ENCODE measurements at regions not wholly inside any gene's neighbourhood (a gene's known extent, or its start where the extent isn't known, plus 50 kb on each side); places are given as distances from the start of the nearest gene placed in this dataset.
"Not testable (repeated sequence)": the region's sequence is repeated elsewhere in the genome, so short reads cannot be mapped to it uniquely, and the experiment has no call there.

GRCh38 chr2:122328816-122329215 lies 573.4 kb downstream of the TSN start:
- no peak for DNase-seq (ENCODE audit: low read depth)

DNA sequence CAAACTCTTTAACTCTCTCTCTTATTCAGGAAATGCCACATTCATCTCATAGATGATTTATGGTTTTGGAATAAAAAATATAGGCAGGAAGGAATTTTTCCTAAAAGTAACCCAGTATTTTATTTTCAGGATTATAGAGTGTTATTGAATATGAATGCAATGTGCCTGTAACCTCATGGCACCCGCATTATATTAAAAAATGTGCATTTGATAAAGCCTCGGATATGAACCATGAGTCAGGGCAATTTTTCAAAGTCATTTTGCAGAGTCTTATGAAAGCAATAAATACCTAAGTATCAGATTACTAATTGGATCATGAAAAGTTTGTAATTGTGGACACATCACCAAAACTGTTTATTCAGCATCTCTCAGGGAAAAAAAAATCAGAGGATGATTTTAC lies 573.8 kb downstream of the TSN start:
- DNase-seq (ENCODE audit: low read depth): no peak

DNA sequence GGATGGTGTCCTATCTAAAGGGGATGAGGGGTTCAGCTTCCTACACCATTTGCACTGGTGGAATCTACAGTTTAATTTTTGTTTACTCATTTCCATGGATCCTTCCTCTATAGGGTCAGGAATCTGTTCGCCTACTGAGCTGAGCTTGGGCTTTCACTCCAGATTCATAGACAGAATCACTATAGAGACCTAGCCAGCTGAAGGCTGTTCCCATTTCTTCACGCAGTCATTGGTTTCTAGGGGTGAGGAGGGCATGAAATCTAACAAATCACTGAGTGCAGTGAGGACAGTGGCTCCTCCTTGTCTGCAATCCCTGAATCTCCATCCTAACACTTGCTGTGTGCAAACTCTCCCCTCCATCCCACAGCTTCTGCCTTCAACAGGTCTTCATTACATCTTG lies 578.5 kb downstream of the TSN start:
- DNase-seq (ENCODE audit: low read depth): no peak

GRCh38 chr2:122338000-122338399 lies 582.5 kb downstream of the TSN start:
- no peak for DNase-seq (ENCODE audit: low read depth)

DNA sequence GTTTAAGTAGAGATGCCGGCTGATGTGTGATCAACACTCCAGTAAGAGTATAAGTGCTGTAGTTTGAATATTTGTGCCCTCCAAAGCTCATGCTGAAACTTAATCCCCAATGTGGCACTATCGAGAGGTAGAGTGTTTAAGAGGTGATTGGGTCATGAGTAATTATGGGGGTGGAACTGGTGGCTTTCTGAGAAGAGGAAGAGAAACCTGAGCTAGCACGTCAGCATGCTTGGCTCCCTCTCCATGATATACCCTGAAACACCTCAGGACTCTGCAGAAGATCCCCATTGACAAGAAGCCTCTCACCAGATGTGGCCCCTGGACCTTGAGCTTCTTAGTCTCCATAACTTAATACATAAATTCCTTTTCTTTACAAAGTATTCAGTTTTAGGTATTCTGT lies 584.8 kb downstream of the TSN start:
- DNase-seq (ENCODE audit: low read depth): no peak

DNA sequence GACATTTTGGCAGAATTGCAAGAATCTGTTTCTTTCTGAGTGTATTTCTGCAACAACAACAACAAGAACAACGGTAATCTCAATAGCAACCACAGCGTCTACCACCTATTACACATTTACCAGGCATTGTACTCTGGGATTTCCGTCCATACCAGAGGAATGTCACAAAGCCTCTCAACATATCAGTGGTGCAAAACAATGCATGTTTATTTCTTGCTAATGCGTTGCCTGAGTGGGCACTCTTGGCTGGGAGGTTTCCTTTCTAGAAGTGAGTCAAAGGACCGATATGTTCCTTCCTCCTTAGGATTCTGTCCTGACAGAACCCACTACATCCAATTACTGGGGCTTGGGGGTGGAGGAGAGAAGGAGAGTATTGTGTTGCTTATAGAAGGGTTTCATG lies 585.6 kb downstream of the TSN start:
- no peak for DNase-seq (ENCODE audit: low read depth)

DNA sequence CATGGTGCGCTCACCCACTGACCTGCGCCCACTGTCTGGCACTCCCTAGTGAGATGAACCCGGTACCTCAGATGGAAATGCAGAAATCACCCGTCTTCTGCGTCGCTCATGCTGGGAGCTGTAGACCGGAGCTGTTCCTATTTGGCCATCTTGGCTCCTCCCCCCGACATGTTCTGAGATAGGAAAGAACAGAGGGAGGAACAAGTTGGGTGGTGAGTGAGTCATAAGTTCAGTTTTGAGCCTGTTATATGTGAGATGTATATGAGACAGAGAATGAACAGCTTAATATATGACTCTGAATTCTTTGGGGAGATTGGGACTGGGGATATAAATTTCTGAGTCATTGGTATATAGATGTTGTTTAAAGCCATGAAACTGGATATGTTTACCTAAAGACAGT lies 596.7 kb downstream of the TSN start:
- not testable (repeated sequence) for DNase-seq (ENCODE audit: low read depth)

DNA sequence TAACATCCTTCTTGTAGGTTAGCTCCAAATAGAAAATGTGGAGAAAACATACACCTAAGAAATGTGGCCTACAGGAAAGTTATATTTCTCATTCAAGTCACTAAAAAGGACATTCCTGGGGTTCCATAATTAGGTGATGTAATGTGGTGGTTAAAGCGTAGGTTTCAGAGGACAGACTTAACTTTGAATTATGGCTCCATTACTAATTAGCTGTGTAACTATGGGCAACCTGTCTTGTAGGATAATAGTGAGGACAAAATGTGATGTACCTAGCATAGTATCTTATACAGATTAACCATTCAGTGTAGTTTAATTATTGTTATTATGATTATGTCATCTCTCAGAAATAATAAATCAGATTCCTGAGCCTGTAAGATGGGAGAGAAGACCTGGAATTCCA lies 602.5 kb downstream of the TSN start:
- no peak for DNase-seq (ENCODE audit: low read depth)

DNA sequence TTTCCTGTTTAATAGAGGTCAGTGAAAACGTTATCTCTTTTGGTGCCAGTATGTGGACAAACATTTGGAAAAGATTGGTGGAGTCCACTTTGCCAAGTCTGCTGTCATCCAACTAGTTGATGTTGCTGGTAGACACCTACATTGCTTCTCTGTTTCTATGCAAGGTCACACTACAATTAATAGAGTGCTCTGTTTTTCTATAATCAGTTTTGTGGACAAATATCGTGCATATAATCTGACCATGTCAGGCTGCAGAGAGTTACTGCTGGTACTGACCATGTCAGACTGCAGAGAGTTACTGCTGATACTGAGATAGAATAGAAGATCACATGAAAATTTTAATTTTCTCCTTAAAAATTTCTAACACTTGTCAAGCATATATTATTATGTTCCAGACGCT lies 603.3 kb downstream of the TSN start:
- DNase-seq (ENCODE audit: low read depth): no peak

DNA sequence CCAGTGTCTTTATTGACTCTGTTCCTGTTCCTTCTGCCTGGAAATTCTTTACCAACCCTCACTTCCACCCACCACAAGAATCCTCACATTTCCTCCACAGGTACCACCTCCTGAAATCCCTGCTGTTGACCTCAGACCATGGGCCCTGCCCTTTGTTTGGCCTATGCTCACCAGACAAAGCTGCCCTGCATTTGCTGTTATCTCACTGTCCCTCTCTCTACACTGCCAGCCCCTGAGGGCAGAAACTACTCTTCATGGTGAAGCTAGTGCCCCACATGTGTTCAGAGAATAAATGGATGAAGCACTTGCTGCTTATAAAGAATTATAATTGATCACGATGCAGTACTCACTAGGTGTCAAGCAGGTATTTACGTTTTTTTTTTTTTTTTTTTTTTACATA lies 608.4 kb downstream of the TSN start:
- DNase-seq (ENCODE audit: low read depth): no peak

DNA sequence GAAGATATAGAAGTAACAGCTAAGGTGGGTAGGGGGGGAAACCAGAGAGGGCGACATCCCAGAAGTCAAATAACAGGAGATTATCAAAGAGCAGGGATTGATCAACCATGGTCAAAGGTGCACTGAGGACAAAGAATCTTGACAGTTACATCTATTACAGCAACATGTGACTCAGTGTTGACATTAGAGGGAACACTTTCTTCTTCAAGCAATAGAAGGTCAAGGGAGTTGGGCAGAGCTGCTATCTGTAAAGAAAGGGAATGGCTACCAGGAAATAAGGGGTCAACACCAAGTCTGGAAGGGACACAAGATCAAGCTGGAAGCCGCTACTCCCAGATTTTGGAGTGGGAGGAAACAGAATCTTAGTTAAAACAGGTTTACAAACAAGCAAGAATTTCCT lies 611.0 kb downstream of the TSN start:
- DNase-seq (ENCODE audit: low read depth): no peak

- DNase-seq (ENCODE audit: low read depth): no peak
These were observed 611.7 kb downstream of the TSN start for GRCh38 chr2:122366969-122367645.

GRCh38 chr2:122367646-122368010 lies 612.2 kb downstream of the TSN start:
- DNase-seq (ENCODE audit: low read depth): no peak

DNA sequence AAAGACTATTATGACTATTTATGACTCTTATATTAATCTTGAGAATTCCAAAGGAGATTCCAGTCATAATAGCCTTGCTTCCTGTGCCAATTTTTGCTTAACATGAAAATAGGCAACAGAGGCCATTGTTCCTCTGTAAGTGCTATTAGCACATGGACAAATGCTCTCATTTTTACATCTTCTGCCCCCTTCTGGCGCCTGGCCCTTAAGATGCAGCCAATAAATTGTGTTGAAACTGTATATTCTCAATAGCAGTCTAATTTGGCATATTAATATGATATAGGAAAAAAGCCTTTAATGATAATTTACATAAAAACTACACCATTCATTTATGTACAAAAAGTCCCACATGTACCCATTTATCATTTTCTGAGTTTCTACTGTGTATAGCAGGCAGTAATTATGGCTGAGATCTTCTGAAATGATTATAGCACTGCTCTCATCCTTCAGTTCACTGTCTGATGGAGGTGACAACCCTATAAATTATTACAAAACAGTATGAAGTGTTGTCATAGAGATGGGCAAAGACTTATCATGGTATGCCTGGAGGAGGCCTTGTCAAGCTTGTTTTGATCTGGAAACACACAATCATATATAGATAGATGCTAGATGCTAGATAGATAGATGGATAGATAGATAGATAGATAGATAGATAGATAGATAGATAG lies 613.3 kb downstream of the TSN start:
- DNase-seq (ENCODE audit: low read depth): no peak

GRCh38 chr2:122378521-122378920 lies 623.1 kb downstream of the TSN start:
- no peak for DNase-seq (ENCODE audit: low read depth)

- no peak for DNase-seq (ENCODE audit: low read depth)
These were observed 629.4 kb downstream of the TSN start for GRCh38 chr2:122384768-122385333.

DNA sequence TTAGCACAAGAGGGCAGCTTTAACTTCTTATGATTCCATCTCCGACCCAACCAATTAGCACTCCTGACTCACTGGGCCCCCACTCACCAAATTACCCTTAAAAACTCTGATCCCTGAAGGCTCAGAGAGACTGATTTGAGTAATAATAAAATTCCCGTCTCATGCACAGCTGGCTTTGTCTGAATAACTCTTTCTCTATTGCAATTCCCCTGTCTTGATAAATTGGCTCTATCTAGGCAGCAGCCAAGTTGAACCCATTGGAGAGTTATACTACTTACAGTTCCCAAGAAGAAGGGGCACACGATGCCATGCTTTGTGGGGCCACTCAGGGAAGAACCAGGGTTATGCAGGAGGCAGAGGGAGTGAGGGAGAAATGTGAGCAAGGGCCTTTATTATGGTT lies 632.8 kb downstream of the TSN start:
- no peak for DNase-seq (ENCODE audit: low read depth)

DNA sequence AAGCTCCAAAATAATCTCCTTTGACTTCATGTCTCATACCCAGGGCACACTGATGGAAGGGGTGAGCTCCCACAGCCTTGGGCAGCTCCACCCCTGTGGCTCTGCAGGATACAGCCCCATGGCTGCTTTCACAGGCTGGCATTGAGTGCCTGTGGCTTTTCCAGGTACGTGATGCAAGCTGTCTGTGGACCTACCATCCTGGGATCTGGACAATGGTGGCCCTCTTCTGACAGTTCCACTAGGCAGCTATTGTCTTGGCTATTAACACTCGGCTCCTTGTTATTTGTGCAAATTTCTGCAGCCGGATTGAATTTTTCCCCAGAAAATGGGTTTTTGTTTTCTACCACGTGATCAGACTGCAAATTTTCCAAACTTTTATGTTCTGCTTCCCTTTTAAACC lies 634.2 kb downstream of the TSN start:
- DNase-seq (ENCODE audit: low read depth): no peak

DNA sequence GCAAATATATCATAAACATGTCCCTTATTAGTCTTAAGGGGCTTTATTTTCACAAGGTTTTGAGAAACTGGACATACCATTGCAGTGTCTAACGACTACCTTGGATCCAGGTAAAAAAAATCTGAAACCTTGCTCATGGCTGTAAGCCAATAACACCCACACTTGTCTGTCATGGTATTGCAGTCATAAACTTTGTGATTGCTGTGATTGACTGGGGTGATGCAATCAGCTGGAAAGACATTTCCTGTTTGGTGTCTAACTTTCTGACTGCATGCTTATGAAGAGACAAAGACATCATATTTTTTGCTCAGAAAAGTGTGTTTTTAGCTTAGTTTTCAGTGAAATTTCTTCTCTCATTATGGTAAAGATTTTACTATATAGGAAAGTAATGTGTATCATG lies 635.0 kb downstream of the TSN start:
- no peak for DNase-seq (ENCODE audit: low read depth)

DNA sequence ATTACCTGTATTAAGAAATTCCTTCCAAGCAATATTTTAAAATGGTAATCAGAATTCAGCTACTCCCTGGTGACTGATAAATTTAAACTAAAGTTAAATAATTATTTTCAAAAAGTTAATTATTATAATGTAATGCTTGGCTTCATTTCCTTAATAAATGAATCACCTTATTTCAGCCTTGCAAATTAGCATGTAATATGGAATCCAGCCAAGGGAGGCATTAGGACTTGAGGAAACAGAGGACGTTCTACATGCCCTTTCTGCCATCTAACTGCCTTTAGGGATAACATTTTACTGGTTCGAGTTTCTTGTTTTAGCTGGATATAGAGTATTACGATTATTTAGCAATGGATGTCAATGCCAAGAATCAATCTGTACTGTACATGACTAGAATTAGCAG lies 636.3 kb downstream of the TSN start:
- no peak for DNase-seq (ENCODE audit: low read depth)

- DNase-seq (ENCODE audit: low read depth): no peak
These were observed 640.2 kb downstream of the TSN start for GRCh38 chr2:122395687-122396086.

DNA sequence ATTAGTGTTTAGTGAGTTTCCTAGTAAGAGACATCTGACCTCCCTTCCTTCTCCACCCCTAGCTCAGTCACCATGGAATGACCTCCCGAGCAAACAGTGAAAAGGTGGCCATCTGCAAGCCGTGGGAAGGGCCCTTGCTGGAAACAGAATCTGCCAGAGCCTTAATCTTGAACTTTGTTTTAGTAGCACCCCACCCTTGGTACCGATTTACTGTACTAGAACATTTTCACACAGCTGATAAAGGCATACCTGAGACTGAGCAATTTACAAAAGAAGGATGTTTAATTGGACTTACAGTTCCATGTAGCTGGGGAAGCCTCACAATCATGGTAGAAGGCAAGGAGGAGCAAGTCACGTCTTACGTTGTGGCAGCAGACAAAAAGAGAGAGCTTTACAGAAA lies 655.8 kb downstream of the TSN start:
- no peak for DNase-seq (ENCODE audit: low read depth)

- no peak for DNase-seq (ENCODE audit: low read depth)
These were observed 656.9 kb downstream of the TSN start for GRCh38 chr2:122412360-122412759.

- DNase-seq (ENCODE audit: low read depth): no peak
These were observed 659.5 kb downstream of the TSN start for GRCh38 chr2:122414902-122415301.

Measured in stimulated activated CD8-positive, alpha-beta memory T cell treated with anti-CD3 and anti-CD28 coated beads, Interleukin-4, amount 100 ng/mL, for 24 hours (primary cell).